GM12878 (cell line): ENCODE measurements at regions not wholly inside any gene's neighbourhood (a gene's known extent, or its start where the extent isn't known, plus 50 kb on each side); places are given as distances from the start of the nearest gene placed in this dataset.
A peak's percentile ranks its signal among the peaks of the same experiment; 100 is the strongest.

Source experiments
- ATAC-seq: fragments of 200-7000 bp; cut with Tn5 transposase; 3 replicates; pipeline ENCODE4 v1.9.1; 2020; ENCODE audit warnings: mild to moderate bottlenecking, moderate library complexity
- BruUV-seq: library from RNA; stranded (reverse); fragments of 400-500 nt; replicated peaks from 2 replicates; lab custom pipeline; 2021; lab: Mats Ljungman, UMichigan
- CTCF ChIA-PET: fragments of 300-600 bp; sonication (Branson Sonifier 250); formaldehyde crosslinking; extraction: SDS; loops from one replicate; lab custom pipeline; 2021; ENCODE audit warnings: inconsistent platforms; lab: Yijun Ruan, JAX
- POLR2A ChIA-PET: fragments of 350-600 bp; formaldehyde crosslinking; extraction: SDS; loops from one replicate; lab custom pipeline; 2021; ENCODE audit warnings: inconsistent platforms; lab: Charles Lee
- RAD21 ChIA-PET: fragments of 300-600 bp; sonication (Branson Sonifier 250); formaldehyde crosslinking; loops from one replicate; lab custom pipeline; 2023; ENCODE audit warnings: antibody characterized with exemption; ENCODE audit not compliant: unreplicated experiment; lab: Charles Lee
- SMC1A ChIA-PET: fragments of 300-600 bp; sonication (Branson Sonifier 250); formaldehyde crosslinking; loops from one replicate; lab custom pipeline; 2023; ENCODE audit not compliant: unreplicated experiment, uncharacterized antibody; lab: Charles Lee
- DNase-seq: peaks from one replicate; pipeline ENCODE4 v3.0.0-alpha.2; 2011; ENCODE audit warnings: low read depth, low spot score
- FAIRE-seq: peaks from 3 replicates; lab custom pipeline; 2011; peaks lifted over from hg19 to GRCh38; lab: Jason Lieb, UNC
- H2AFZ ChIP-seq: 2 replicates; pipeline ENCODE4 v1.6.0; 2011; ENCODE audit warnings: low read depth, low read length, control low read depth; ENCODE audit not compliant: control insufficient read depth
- H3K27ac ChIP-seq: 2 replicates; pipeline ENCODE4 v1.5.1; 2011; ENCODE audit warnings: control low read depth; ENCODE audit not compliant: control insufficient read depth, insufficient read depth
- H3K27me3 ChIP-seq, 2 experiments: replicated peaks in 1 of 2; 2 replicates each; pipeline versions ENCODE4 v1.6.0 to v1.6.1; 2011; ENCODE audit warnings: low read length in 1 of 2; ENCODE audit not compliant: control insufficient read depth in 2 of 2, insufficient read depth in 2 of 2
- H3K36me3 ChIP-seq, 2 experiments: 2 replicates each; pipeline ENCODE4 v1.5.1; 2011; ENCODE audit warnings: low read length in 1 of 2; ENCODE audit not compliant: control insufficient read depth in 2 of 2, insufficient read depth in 2 of 2
- H3K4me1 ChIP-seq: 2 replicates; pipeline ENCODE4 v1.6.1; 2011; ENCODE audit warnings: mild to moderate bottlenecking, low read length, moderate library complexity, mixed read lengths; ENCODE audit not compliant: control insufficient read depth, insufficient read depth
- H3K4me2 ChIP-seq: 2 replicates; pipeline ENCODE4 v1.6.0; 2011; ENCODE audit warnings: control low read depth; ENCODE audit not compliant: control insufficient read depth, insufficient read depth
- H3K4me3 ChIP-seq: fragments of 200-600 bp; sonication (generic); 2 replicates; pipeline ENCODE4 v1.5.1; 2016
- H3K79me2 ChIP-seq: 2 replicates; pipeline ENCODE4 v1.6.0; 2011; ENCODE audit warnings: low read length; ENCODE audit not compliant: control insufficient read depth, insufficient read depth
- H3K9ac ChIP-seq: 2 replicates; pipeline ENCODE4 v1.8.0; 2011; ENCODE audit warnings: low read length, control low read depth, mixed read lengths; ENCODE audit not compliant: control insufficient read depth, insufficient read depth
- H3K9me3 ChIP-seq: replicated peaks from 3 replicates; pipeline ENCODE4 v1.5.1; 2011; ENCODE audit warnings: mild to moderate bottlenecking, low read length; ENCODE audit not compliant: control insufficient read depth, insufficient read depth
- H4K20me1 ChIP-seq: 2 replicates; pipeline ENCODE4 v1.6.0; 2011; ENCODE audit not compliant: control insufficient read depth, insufficient read depth
- ATF2 ChIP-seq: IDR thresholded peaks from 2 replicates; pipeline ENCODE4 v1.6.1; 2012; ENCODE audit warnings: low read length, inconsistent platforms
- CREB1 ChIP-seq: IDR thresholded peaks from 2 replicates; pipeline ENCODE4 v1.6.1; 2012; ENCODE audit warnings: low read depth, mild to moderate bottlenecking, inconsistent platforms
- CUX1 ChIP-seq: IDR thresholded peaks from 2 replicates; pipeline ENCODE4 v1.6.1; 2012; ENCODE audit warnings: improper control_type of control experiment, low read depth, low read length; ENCODE audit not compliant: insufficient replicate concordance
- EED ChIP-seq: sonication (generic); IDR thresholded peaks from 2 replicates; pipeline ENCODE4 v1.6.1; 2016; ENCODE audit warnings: antibody characterized with exemption, low read depth
- EP300 ChIP-seq, 2 experiments: fragments of 150-350 bp in 1 of 2; IDR thresholded peaks; 2 replicates each; pipeline ENCODE4 v1.6.1; 2011 to 2012; ENCODE audit warnings: low read depth in 2 of 2, low read length in 2 of 2, borderline replicate concordance in 1 of 2, improper control_type of control experiment in 1 of 2, inconsistent platforms in 1 of 2; ENCODE audit not compliant: control insufficient read depth in 1 of 2
- HDAC6 ChIP-seq: fragments of 200-600 bp; sonication (generic); IDR thresholded peaks from one replicate; pipeline ENCODE4 v1.8.0; 2017; ENCODE audit warnings: antibody characterized with exemption; ENCODE audit not compliant: unreplicated experiment
- MEF2B ChIP-seq: fragments of 450-650 bp; IDR thresholded peaks from 2 replicates; pipeline ENCODE4 v1.6.1; 2018; ENCODE audit warnings: mild to moderate bottlenecking, moderate library complexity; ENCODE audit not compliant: partially characterized antibody, poor library complexity, severe bottlenecking
- MYC ChIP-seq: IDR thresholded peaks from 2 replicates; pipeline ENCODE4 v1.6.1; 2011; ENCODE audit warnings: mild to moderate bottlenecking, low read length, moderate library complexity, inconsistent platforms; ENCODE audit not compliant: insufficient read depth, insufficient replicate concordance, insufficient read length, severe bottlenecking
- PML ChIP-seq: IDR thresholded peaks from 2 replicates; pipeline ENCODE4 v1.6.1; 2012; ENCODE audit warnings: low read length, inconsistent platforms
- SIX5 ChIP-seq: IDR thresholded peaks from 2 replicates; pipeline ENCODE4 v1.6.1; 2011; ENCODE audit warnings: mild to moderate bottlenecking, low read depth, low read length, moderate library complexity; ENCODE audit not compliant: severe bottlenecking
- SKIL ChIP-seq: fragments of 450-650 bp; IDR thresholded peaks from 2 replicates; pipeline ENCODE4 v1.6.1; 2017; ENCODE audit warnings: mild to moderate bottlenecking, low read depth, inconsistent platforms; ENCODE audit not compliant: poor library complexity, severe bottlenecking
- SPI1 ChIP-seq: IDR thresholded peaks from 2 replicates; pipeline ENCODE4 v1.6.1; 2011; ENCODE audit warnings: low read depth, mild to moderate bottlenecking, low read length, moderate library complexity, borderline replicate concordance; ENCODE audit not compliant: insufficient read depth
- YBX1 ChIP-seq: fragments of 450-650 bp; IDR thresholded peaks from 2 replicates; pipeline ENCODE4 v1.6.1; 2016; ENCODE audit warnings: antibody characterized with exemption
- ZNF217 ChIP-seq: fragments of 450-650 bp; IDR thresholded peaks from 2 replicates; pipeline ENCODE4 v1.6.1; 2017; ENCODE audit warnings: antibody characterized with exemption, mild to moderate bottlenecking
- WGBS: methylation state at CpG from one replicate; pipeline ENCODE4 v1.1.6; 2016; ENCODE audit warnings: low lambda C conversion rate; ENCODE audit not compliant: insufficient replicate concordance, insufficient coverage; ENCODE audit errors: missing lambda C conversion rate; 5-methylcytosine and 5-hydroxymethylcytosine counted together
- in situ Hi-C: fragments of 300-500 bp; cut with MboI; formaldehyde crosslinking; loops from 9 replicates; pipeline ENCODE4 v1.14.3; 2018; ENCODE audit warnings: mixed read lengths
- intact Hi-C: fragments of 100-400 bp; cut with micrococcal nuclease; formaldehyde crosslinking; loops from one replicate; pipeline ENCODE4 v1.14.2; 2022; ENCODE audit not compliant: unreplicated experiment

- H3K79me2 ChIP-seq: no peaks in the 10 kb centered on the region
- H3K4me2 ChIP-seq: peak overlapping the region; percentile 10; the same call in 1 of the 2 replicates
- DNase-seq (no peak), FAIRE-seq (no peak), ATAC-seq (peak; percentile 75)
- in situ Hi-C loops (no loop called here), intact Hi-C loops (no loop called here)
- WGBS: 0% methylated on average over 2 of the region's 2 CpGs
- H4K20me1 ChIP-seq: no peaks in the 10 kb centered on the region
- peaks cover 7% of the 10 kb centered on the region; the same call in 1 of the 2 replicates for H3K4me1 ChIP-seq
- H3K9me3 ChIP-seq: no peaks in the 10 kb centered on the region
- ChIA-PET RAD21 (no interaction called here), POLR2A (no interaction called here), SMC1A (no interaction called here), CTCF (interaction anchor here (0.9 kb wide), 1 partner anchor 247 kb away, joined by 4 read pairs; no protein-coding TSS in a partner anchor)
- H3K27ac ChIP-seq: peak overlapping the region; percentile 16; the same call in 1 of the 2 replicates
- no peaks in the 10 kb centered on the region for H3K27me3 ChIP-seq
- no peak overlapping the region for H3K9ac ChIP-seq
- no peak overlapping the region for H2AFZ ChIP-seq
- BruUV-seq: no TSS peak
- no peaks in the 10 kb centered on the region for H3K36me3 ChIP-seq
- H3K4me3 ChIP-seq: no peak overlapping the region
- TF ChIP-seq SKIL: no peak
- TF ChIP-seq HDAC6: no peak
- no peak for TF ChIP-seq PML
- peak; percentile 58; the same call in 1 of the 2 replicates for TF ChIP-seq ATF2
- no peak for TF ChIP-seq CUX1
- TF ChIP-seq SPI1: peak; percentile 69; the same call in 1 of the 2 replicates
- TF ChIP-seq EP300 (IDR thresholded peaks at IDR 0.05; ENCODE audit: borderline replicate concordance in 1 of 2, control insufficient read depth in 1 of 2, low read depth in 2 of 2, low read length in 2 of 2): peak in 1 of 2 experiments; percentile 49; a peak in 1 of 4 replicates
- TF ChIP-seq EED: 0 out of 2 replicates have a peak, but pooled peaks have one; percentile 45
- no peak for TF ChIP-seq YBX1
- TF ChIP-seq ZNF217: no peak
- TF ChIP-seq MEF2B: no peak
- TF ChIP-seq SIX5: no peak
- no peak for TF ChIP-seq CREB1
- TF ChIP-seq MYC: no peak
Measured at GRCh38 chr11:26037716-26038115, 294.2 kb upstream of the ANO3 start.
